Keratinocyte (primary cell): ENCODE measurements at regions not wholly inside any gene's neighbourhood (a gene's known extent, or its start where the extent isn't known, plus 50 kb on each side); places are given as distances from the start of the nearest gene placed in this dataset.

Experiments used
- DNase-seq: peaks from one replicate; pipeline ENCODE4 v3.0.0-alpha.2; 2011; ENCODE audit warnings: low read depth, missing footprints, low spot score
- FAIRE-seq: peaks from 2 replicates; lab custom pipeline; 2011; peaks lifted over from hg19 to GRCh38; lab: Jason Lieb, UNC
- H2AFZ ChIP-seq: 2 replicates; pipeline ENCODE4 v1.6.0; 2012; ENCODE audit warnings: low read length, control low read depth, inconsistent platforms; ENCODE audit not compliant: control insufficient read depth
- H3K27ac ChIP-seq: 2 replicates; pipeline ENCODE4 v1.5.1; 2011; ENCODE audit warnings: low read length; ENCODE audit not compliant: control insufficient read depth, insufficient read depth
- H3K27me3 ChIP-seq: 3 replicates; pipeline ENCODE4 v1.6.0; 2011; ENCODE audit warnings: low read length; ENCODE audit not compliant: control insufficient read depth, insufficient read depth; ENCODE audit errors: extremely low read depth
- H3K36me3 ChIP-seq, 2 experiments: 2 replicates in 1 of 2; 3 replicates in 1 of 2; pipeline ENCODE4 v1.5.1; 2011; ENCODE audit warnings: low read length in 2 of 2, mild to moderate bottlenecking in 1 of 2; ENCODE audit not compliant: control insufficient read depth in 2 of 2, insufficient read depth in 2 of 2; ENCODE audit errors: extremely low read depth in 1 of 2
- H3K4me1 ChIP-seq: 3 replicates; pipeline ENCODE4 v1.5.1; 2011; ENCODE audit warnings: low read length; ENCODE audit not compliant: control insufficient read depth, insufficient read depth; ENCODE audit errors: extremely low read depth
- H3K4me2 ChIP-seq: 3 replicates; pipeline ENCODE4 v1.6.0; 2011; ENCODE audit warnings: low read depth, low read length; ENCODE audit not compliant: control insufficient read depth, insufficient read depth; ENCODE audit errors: extremely low read depth
- H3K4me3 ChIP-seq, 3 experiments: fragments of 200-600 bp in 1 of 3; sonication (generic) in 1 of 3; 2 replicates in 2 of 3; 3 replicates in 1 of 3; pipeline ENCODE4 v1.5.1; 2011 to 2016; ENCODE audit warnings: low read length in 3 of 3, mild to moderate bottlenecking in 3 of 3, control low read depth in 2 of 3, inconsistent platforms in 1 of 3, low read depth in 1 of 3, mixed read lengths in 1 of 3, mixed run types in 1 of 3, moderate library complexity in 1 of 3; ENCODE audit not compliant: control insufficient read depth in 2 of 3, insufficient read depth in 2 of 3; ENCODE audit errors: extremely low read depth in 1 of 3
- H3K79me2 ChIP-seq: 2 replicates; pipeline ENCODE4 v1.6.0; 2012; ENCODE audit warnings: low read length; ENCODE audit not compliant: control insufficient read depth, insufficient read depth
- H3K9ac ChIP-seq: 3 replicates; pipeline ENCODE4 v1.6.0; 2011; ENCODE audit warnings: low read length; ENCODE audit not compliant: control insufficient read depth, insufficient read depth; ENCODE audit errors: extremely low read depth
- H3K9me1 ChIP-seq: 3 replicates; pipeline ENCODE4 v1.6.0; 2011; ENCODE audit warnings: low read length; ENCODE audit not compliant: control insufficient read depth, insufficient read depth; ENCODE audit errors: extremely low read depth
- H3K9me3 ChIP-seq: 2 replicates; pipeline ENCODE4 v1.5.1; 2012; ENCODE audit warnings: low read depth, low read length; ENCODE audit not compliant: control insufficient read depth
- H4K20me1 ChIP-seq: 3 replicates; pipeline ENCODE4 v1.6.0; 2011; ENCODE audit warnings: low read length; ENCODE audit not compliant: control insufficient read depth, insufficient read depth; ENCODE audit errors: extremely low read depth
- EZH2 ChIP-seq: IDR thresholded peaks from one replicate; pipeline ENCODE4 v1.6.1; 2012; ENCODE audit warnings: inconsistent platforms, mild to moderate bottlenecking, low read length, moderate library complexity
- dilution Hi-C: fragments of 300-500 bp; cut with MboI; formaldehyde crosslinking; loops from one replicate; pipeline ENCODE4 v1.7.0; 2020; ENCODE audit warnings: low sequenced_read_pairs; ENCODE audit not compliant: extremely low pct_ligation_motif_present
- TF ChIP-seq, protein P1 (sequence below), 3 experiments: IDR thresholded peaks in 1 of 3; conservative IDR thresholded peaks in 1 of 3; optimal IDR thresholded peaks in 1 of 3; 2 replicates in 2 of 3; 3 replicates in 1 of 3; pipeline versions ENCODE3 to v1.5.1; 2011; ENCODE audit warnings: low read length in 3 of 3, mild to moderate bottlenecking in 3 of 3, moderate library complexity in 2 of 3, control low read depth in 1 of 3, inconsistent platforms in 1 of 3; ENCODE audit not compliant: insufficient read depth in 2 of 3; ENCODE audit errors: extremely low read depth in 1 of 3

DNA sequence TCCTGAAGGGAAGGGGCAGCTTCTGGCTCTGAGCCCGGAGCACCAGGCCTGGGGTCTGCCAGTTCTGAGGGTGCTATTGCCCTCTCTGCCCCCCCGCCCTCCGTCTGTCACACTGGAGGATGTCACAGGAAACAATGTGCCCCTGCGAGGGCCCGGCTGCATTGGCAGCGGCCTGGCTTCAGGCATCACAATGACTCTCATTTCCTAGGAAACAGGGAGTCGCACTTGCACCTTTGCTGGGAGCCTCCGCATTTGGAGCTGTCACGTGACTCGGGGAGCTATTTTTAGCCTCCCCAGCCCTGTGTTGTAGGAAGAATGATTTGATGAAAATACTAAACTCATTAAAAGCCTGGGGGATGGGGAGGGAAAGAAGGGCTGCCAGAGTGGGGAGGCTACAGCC is 518.9 kb downstream of the SHQ1 start:
- H3K4me2 ChIP-seq: no peak overlapping the region
- H3K9me1 ChIP-seq: no peaks in the 10 kb centered on the region
- H3K27ac ChIP-seq: no peak overlapping the region
- H2AFZ ChIP-seq: no peak overlapping the region
- dilution Hi-C loops: no loop called here
- peaks cover 4% of the 10 kb centered on the region for H3K27me3 ChIP-seq
- DNase-seq (no peak), FAIRE-seq (no peak)
- no peak overlapping the region for H3K9ac ChIP-seq
- H3K36me3 ChIP-seq: no peaks in the 10 kb centered on the region
- H3K4me3 ChIP-seq: no peak overlapping the region
- H3K4me1 ChIP-seq: no peaks in the 10 kb centered on the region
- TF ChIP-seq, protein P1, sequence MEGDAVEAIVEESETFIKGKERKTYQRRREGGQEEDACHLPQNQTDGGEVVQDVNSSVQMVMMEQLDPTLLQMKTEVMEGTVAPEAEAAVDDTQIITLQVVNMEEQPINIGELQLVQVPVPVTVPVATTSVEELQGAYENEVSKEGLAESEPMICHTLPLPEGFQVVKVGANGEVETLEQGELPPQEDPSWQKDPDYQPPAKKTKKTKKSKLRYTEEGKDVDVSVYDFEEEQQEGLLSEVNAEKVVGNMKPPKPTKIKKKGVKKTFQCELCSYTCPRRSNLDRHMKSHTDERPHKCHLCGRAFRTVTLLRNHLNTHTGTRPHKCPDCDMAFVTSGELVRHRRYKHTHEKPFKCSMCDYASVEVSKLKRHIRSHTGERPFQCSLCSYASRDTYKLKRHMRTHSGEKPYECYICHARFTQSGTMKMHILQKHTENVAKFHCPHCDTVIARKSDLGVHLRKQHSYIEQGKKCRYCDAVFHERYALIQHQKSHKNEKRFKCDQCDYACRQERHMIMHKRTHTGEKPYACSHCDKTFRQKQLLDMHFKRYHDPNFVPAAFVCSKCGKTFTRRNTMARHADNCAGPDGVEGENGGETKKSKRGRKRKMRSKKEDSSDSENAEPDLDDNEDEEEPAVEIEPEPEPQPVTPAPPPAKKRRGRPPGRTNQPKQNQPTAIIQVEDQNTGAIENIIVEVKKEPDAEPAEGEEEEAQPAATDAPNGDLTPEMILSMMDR (optimal IDR thresholded peaks at IDR 0.05 in 1 of 3, IDR thresholded peaks at IDR 0.05 in 1 of 3, conservative IDR thresholded peaks at IDR 0.05 in 1 of 3; ENCODE audit: extremely low read depth in 1 of 3, insufficient read depth in 2 of 3, low read length in 3 of 3): no peak
- no peaks in the 10 kb centered on the region for H3K79me2 ChIP-seq
- no peaks in the 10 kb centered on the region for H3K9me3 ChIP-seq
- H4K20me1 ChIP-seq: no peaks in the 10 kb centered on the region

DNA sequence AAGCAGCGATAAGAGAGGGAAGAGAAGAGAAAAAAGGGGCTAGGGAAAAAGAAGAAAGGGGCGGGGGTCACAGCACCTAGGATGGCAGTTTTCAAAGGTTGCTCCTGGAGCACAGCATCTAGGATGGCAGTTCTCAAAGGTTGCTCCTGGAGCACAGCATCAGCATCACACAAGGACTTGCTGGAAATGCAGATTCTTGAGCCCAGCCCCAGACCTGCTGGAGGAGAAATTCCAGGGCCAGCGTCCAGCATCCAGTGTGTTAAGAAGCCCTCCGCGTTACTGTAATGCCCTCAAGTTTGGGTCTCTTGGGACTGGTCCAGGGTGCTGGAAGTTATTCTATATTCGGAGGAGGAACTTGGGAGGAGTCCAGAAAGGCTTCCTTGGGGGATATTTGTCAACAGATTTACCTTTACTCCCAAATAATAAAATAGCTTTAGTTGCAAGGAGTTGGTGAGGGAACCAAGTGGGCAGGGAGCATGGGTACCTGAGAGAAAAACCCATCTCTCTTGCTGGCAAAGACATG is 519.4 kb downstream of the SHQ1 start:
- dilution Hi-C loops: no loop called here

More for the DNA sequence above, 519.4 kb downstream of the SHQ1 start:
- Histone ChIP-seq H3K27me3 (peaks cover 4% of the 10 kb centered on the region), H3K9me1 (no peaks in the 10 kb centered on the region), H3K9me3 (no peaks in the 10 kb centered on the region), H3K36me3 (no peaks in the 10 kb centered on the region), H3K27ac (no peak overlapping the region), H3K4me2 (no peak overlapping the region), H3K79me2 (no peaks in the 10 kb centered on the region), H4K20me1 (no peaks in the 10 kb centered on the region), H3K9ac (no peak overlapping the region), H3K4me3 (no peak overlapping the region), H2AFZ (no peak overlapping the region), H3K4me1 (no peaks in the 10 kb centered on the region)
- no peak for DNase-seq
- FAIRE-seq: no peak
- no peak for TF ChIP-seq EZH2
- TF ChIP-seq, protein P1 (optimal IDR thresholded peaks at IDR 0.05 in 1 of 3, IDR thresholded peaks at IDR 0.05 in 1 of 3, conservative IDR thresholded peaks at IDR 0.05 in 1 of 3; ENCODE audit: extremely low read depth in 1 of 3, insufficient read depth in 2 of 3, low read length in 3 of 3): no peak
